ENCODE measurements at regions not wholly inside any gene's neighbourhood (a gene's known extent, or its start where the extent isn't known, plus 50 kb on each side); places are given as distances from the start of the nearest gene placed in this dataset.

DNA sequence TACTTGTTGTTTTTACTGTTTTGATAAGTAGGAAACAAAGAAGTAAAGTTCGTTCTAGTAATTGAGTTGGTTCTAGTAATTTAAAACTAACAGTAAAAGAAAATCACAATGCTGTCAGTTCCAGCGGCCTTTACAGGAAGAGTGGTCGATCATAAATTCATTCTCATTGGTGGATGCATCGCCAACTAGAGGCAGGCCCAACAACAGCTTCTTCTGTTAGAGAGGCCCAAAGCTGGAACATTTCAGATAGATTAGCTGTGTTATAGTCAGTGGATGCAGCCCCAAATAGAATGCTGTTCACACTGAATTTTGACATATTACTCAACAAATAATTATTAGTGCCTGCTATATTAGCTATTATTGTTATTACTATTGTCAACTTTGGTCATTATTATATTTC, 80.8 kb downstream of the ARRDC3 start:
- DNase-seq, result no peak
- H3K36me3 ChIP-seq (ENCODE audit: control insufficient read depth in 4 of 4, insufficient read depth in 4 of 4, low read length in 4 of 4), result peaks cover 0 to 1% (median 0%) of the 10 kb centered on the region in 4 donors
- no peak for ATAC-seq (ENCODE audit: insufficient read depth, low FRiP score)
- H3K27ac ChIP-seq (ENCODE audit: low read depth in 1 of 2, low read length in 1 of 2), result no peak overlapping the region
- H3K27me3 ChIP-seq (ENCODE audit: control insufficient read depth in 3 of 3, insufficient read depth in 3 of 3, low read length in 2 of 3), result no peaks in the 10 kb centered on the region
- TF ChIP-seq, protein P1, sequence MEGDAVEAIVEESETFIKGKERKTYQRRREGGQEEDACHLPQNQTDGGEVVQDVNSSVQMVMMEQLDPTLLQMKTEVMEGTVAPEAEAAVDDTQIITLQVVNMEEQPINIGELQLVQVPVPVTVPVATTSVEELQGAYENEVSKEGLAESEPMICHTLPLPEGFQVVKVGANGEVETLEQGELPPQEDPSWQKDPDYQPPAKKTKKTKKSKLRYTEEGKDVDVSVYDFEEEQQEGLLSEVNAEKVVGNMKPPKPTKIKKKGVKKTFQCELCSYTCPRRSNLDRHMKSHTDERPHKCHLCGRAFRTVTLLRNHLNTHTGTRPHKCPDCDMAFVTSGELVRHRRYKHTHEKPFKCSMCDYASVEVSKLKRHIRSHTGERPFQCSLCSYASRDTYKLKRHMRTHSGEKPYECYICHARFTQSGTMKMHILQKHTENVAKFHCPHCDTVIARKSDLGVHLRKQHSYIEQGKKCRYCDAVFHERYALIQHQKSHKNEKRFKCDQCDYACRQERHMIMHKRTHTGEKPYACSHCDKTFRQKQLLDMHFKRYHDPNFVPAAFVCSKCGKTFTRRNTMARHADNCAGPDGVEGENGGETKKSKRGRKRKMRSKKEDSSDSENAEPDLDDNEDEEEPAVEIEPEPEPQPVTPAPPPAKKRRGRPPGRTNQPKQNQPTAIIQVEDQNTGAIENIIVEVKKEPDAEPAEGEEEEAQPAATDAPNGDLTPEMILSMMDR (IDR thresholded peaks at IDR 0.05; ENCODE audit: control extremely low read depth, extremely low read depth), result no peak
- H3K4me3 ChIP-seq, result no peak overlapping the region
- no peak overlapping the region for H3K9ac ChIP-seq (ENCODE audit: insufficient read depth in 1 of 2, low read length in 2 of 2)
- 80 to 84% methylated on average over 4 of the region's 4 CpGs for WGBS, 2 donors
- H3K9me3 ChIP-seq (ENCODE audit: control insufficient read depth in 4 of 4, insufficient read depth in 3 of 4, low read length in 3 of 4), result no peaks in the 10 kb centered on the region
- H3K4me1 ChIP-seq (ENCODE audit: control insufficient read depth in 5 of 5, insufficient read depth in 5 of 5, low read length in 5 of 5), result peaks cover 0 to 2% (median 0%) of the 10 kb centered on the region in 5 donors

DNA sequence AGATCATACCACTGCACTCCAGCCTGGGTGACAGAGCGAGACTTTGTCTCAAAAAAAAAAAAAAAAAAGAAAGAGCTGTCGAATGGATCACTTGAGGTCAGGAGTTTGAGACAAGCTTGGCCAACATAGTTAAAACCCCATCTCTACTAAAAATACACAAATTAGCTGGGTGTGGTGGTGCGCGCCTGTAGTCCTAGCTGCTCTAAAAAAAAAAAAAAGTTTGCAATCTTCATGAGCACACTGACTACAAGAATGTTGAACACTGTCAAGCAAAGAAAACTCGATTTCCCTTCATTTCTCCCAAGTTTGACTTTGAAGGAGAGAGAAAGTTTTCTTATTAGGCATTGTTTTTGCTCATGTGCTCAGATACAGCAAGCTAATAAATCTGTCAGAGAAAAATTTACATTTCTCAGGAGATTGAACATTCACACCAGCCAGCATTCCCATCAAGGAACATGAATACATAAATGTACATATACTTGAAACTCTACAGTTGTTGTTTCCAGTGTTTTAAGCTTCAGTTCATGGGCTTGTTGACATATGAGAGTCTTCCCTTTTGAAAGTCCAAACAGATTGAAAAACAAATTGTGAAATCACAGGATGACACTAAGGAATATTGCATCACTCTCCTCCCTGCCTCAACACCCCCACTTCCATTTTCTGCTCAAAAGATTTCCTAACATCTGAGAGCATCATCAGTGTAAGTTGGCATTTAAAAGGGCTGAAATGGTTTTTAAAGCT, 81.8 kb downstream of the ARRDC3 start:
- DNase-seq (peak in 1 of 3 donors; percentile 55), ATAC-seq (ENCODE audit: insufficient read depth, low FRiP score) (no peak)
- H3K27me3 ChIP-seq (ENCODE audit: control insufficient read depth in 3 of 3, insufficient read depth in 3 of 3, low read length in 2 of 3), result no peaks in the 10 kb centered on the region
- H3K36me3 ChIP-seq (ENCODE audit: control insufficient read depth in 4 of 4, insufficient read depth in 4 of 4, low read length in 4 of 4), result peaks cover 0 to 1% (median 0%) of the 10 kb centered on the region in 4 donors
- 87 to 90% methylated on average over 4 to 5 of the region's 5 CpGs for WGBS, 2 donors
- TF ChIP-seq, protein P1 (IDR thresholded peaks at IDR 0.05; ENCODE audit: control extremely low read depth, extremely low read depth), result no peak
- no peak overlapping the region for H3K27ac ChIP-seq (ENCODE audit: low read depth in 1 of 2, low read length in 1 of 2)
- no peak overlapping the region for H3K4me3 ChIP-seq
- peaks cover 0 to 2% (median 0%) of the 10 kb centered on the region in 5 donors for H3K4me1 ChIP-seq (ENCODE audit: control insufficient read depth in 5 of 5, insufficient read depth in 5 of 5, low read length in 5 of 5)
- no peak overlapping the region for H3K9ac ChIP-seq (ENCODE audit: insufficient read depth in 1 of 2, low read length in 2 of 2)
- H3K9me3 ChIP-seq (ENCODE audit: control insufficient read depth in 4 of 4, insufficient read depth in 3 of 4, low read length in 3 of 4), result no peaks in the 10 kb centered on the region

DNA sequence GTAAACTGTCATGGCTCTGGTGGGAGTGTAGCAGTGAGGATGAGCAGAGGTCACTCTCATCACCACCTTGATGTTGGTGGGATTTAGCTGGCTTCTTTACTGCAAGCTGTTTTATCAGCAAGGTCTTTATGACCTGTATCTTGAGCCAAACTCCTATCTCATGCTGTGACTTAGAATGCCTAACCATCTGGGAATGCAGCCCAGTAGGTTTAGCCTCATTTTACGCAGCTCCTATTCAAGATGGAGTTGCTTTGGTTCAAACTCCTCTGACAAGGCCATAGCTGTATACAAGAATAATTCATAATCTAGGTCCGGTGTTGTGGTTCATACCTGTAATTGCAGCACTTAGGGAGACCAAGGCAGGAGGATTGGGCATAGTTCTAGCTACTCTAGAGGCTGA, 85.1 kb downstream of the ARRDC3 start:
- Histone ChIP-seq H3K27ac (ENCODE audit: low read depth in 1 of 2, low read length in 1 of 2) (no peak overlapping the region), H3K36me3 (ENCODE audit: control insufficient read depth in 4 of 4, insufficient read depth in 4 of 4, low read length in 4 of 4) (no peaks in the 10 kb centered on the region), H3K9ac (ENCODE audit: insufficient read depth in 1 of 2, low read length in 2 of 2) (no peak overlapping the region), H3K9me3 (ENCODE audit: control insufficient read depth in 4 of 4, insufficient read depth in 3 of 4, low read length in 3 of 4) (no peaks in the 10 kb centered on the region), H3K4me3 (no peak overlapping the region), H3K27me3 (ENCODE audit: control insufficient read depth in 3 of 3, insufficient read depth in 3 of 3, low read length in 2 of 3) (no peaks in the 10 kb centered on the region), H3K4me1 (ENCODE audit: control insufficient read depth in 5 of 5, insufficient read depth in 5 of 5, low read length in 5 of 5) (peaks cover 0 to 2% (median 0%) of the 10 kb centered on the region in 5 donors)
- TF ChIP-seq, protein P1 (IDR thresholded peaks at IDR 0.05; ENCODE audit: control extremely low read depth, extremely low read depth), result no peak
- no peak for DNase-seq
- 97% methylated on average over 2 of the region's 2 CpGs for WGBS, 2 donors
- ATAC-seq (ENCODE audit: insufficient read depth, low FRiP score), result no peak
